ENCODE measurements at regions not wholly inside any gene's neighbourhood (a gene's known extent, or its start where the extent isn't known, plus 50 kb on each side); places are given as distances from the start of the nearest gene placed in this dataset.

- no peak for TF ChIP-seq CTCF (IDR thresholded peaks at IDR 0.05)
- TF ChIP-seq POLR2A (IDR thresholded peaks at IDR 0.05), result no peak
- TF ChIP-seq POLR2AphosphoS5 (IDR thresholded peaks at IDR 0.05), result no peak
Measured at GRCh38 chr2:242040681-242041080, 171.2 kb downstream of the RTP5 start.
